K562 (cell line): ENCODE measurements at regions not wholly inside any gene's neighbourhood (a gene's known extent, or its start where the extent isn't known, plus 50 kb on each side); places are given as distances from the start of the nearest gene placed in this dataset.
A peak's percentile ranks its signal among the peaks of the same experiment; 100 is the strongest.

Source experiments
- ATAC-seq: fragments of 200-7000 bp; cut with Tn5 transposase; 3 replicates; pipeline ENCODE4 v1.9.1; 2020; ENCODE audit warnings: moderate library complexity
- BruUV-seq: library from RNA; stranded (reverse); fragments of 400-500 nt; replicated peaks from 2 replicates; lab custom pipeline; 2021; lab: Mats Ljungman, UMichigan
- CTCF ChIA-PET: fragments of 300-600 bp; formaldehyde crosslinking; extraction: SDS; loops from one replicate; lab custom pipeline; 2021; ENCODE audit warnings: low intra/inter-chr PET ratio; lab: Yijun Ruan, JAX
- POLR2A ChIA-PET: fragments of 300-600, 350-650 bp; sonication (Branson Sonifier 250); formaldehyde crosslinking; extraction: SDS; loops from one replicate; lab custom pipeline; 2021; ENCODE audit warnings: antibody characterized with exemption, inconsistent platforms; lab: Yijun Ruan, JAX
- DNase-seq, 4 experiments: peaks; one replicate each; pipeline versions ENCODE4 v3.0.0 to v3.0.0-alpha.2; 2011 to 2018; ENCODE audit warnings: low spot score in 3 of 4, mixed read lengths in 3 of 4; ENCODE audit errors: extremely low read depth in 1 of 4
- FAIRE-seq: peaks from 2 replicates; lab custom pipeline; 2011; peaks lifted over from hg19 to GRCh38; lab: Jason Lieb, UNC
- H2AFZ ChIP-seq: 2 replicates; pipeline ENCODE4 v1.6.0; 2011; ENCODE audit warnings: low read depth, low read length, control low read depth, inconsistent platforms
- H3K27ac ChIP-seq: fragments of 200-600 bp; 3 replicates; pipeline ENCODE4 v1.8.0; 2011; ENCODE audit warnings: low read depth, mild to moderate bottlenecking, control low read depth, inconsistent platforms, low read length, moderate library complexity, mixed read lengths; ENCODE audit errors: extremely low read depth
- H3K27me3 ChIP-seq, 2 experiments: fragments of 300-600 bp in 1 of 2; 2 replicates in 1 of 2; 3 replicates in 1 of 2; pipeline versions ENCODE4 v1.6.0 to v1.8.0; 2011; ENCODE audit warnings: inconsistent platforms in 2 of 2, low read length in 2 of 2, mild to moderate bottlenecking in 1 of 2, mixed read lengths in 1 of 2, moderate library complexity in 1 of 2; ENCODE audit not compliant: control insufficient read depth in 2 of 2, insufficient read depth in 2 of 2
- H3K36me3 ChIP-seq: fragments of 300-600 bp; 3 replicates; pipeline ENCODE4 v1.8.0; 2011; ENCODE audit warnings: mild to moderate bottlenecking, low read length, inconsistent platforms; ENCODE audit not compliant: control insufficient read depth, insufficient read depth
- H3K4me1 ChIP-seq, 2 experiments: fragments of 200-600 bp in 1 of 2; replicated peaks in 1 of 2; 2 replicates in 1 of 2; 3 replicates in 1 of 2; pipeline versions ENCODE4 v1.5.1 to v1.8.0; 2011; ENCODE audit warnings: inconsistent platforms in 2 of 2, low read length in 2 of 2, mild to moderate bottlenecking in 1 of 2, mixed read lengths in 1 of 2, moderate library complexity in 1 of 2; ENCODE audit not compliant: control insufficient read depth in 2 of 2, insufficient read depth in 2 of 2
- H3K4me2 ChIP-seq: 2 replicates; pipeline ENCODE4 v1.6.1; 2011; ENCODE audit warnings: low read length, control low read depth, inconsistent platforms, mixed read lengths; ENCODE audit not compliant: insufficient read depth
- H3K4me3 ChIP-seq: fragments of 200-600 bp; sonication (generic), shearing (Covaris generic); 2 replicates; pipeline ENCODE4 v1.5.1; 2016; ENCODE audit warnings: control low read depth, inconsistent platforms
- H3K79me2 ChIP-seq: fragments of 200-600 bp; 3 replicates; pipeline ENCODE4 v1.8.0; 2011; ENCODE audit warnings: low read length, inconsistent platforms; ENCODE audit not compliant: control insufficient read depth, insufficient read depth
- H3K9ac ChIP-seq, 2 experiments: 2 replicates each; pipeline versions ENCODE4 v1.6.0 to v1.6.1; 2011; ENCODE audit warnings: low read depth in 2 of 2, low read length in 2 of 2, control low read depth in 1 of 2, inconsistent platforms in 1 of 2, mild to moderate bottlenecking in 1 of 2, mixed read lengths in 1 of 2; ENCODE audit not compliant: insufficient read depth in 1 of 2
- H3K9me1 ChIP-seq: one replicate; pipeline ENCODE4 v1.6.0; 2011; ENCODE audit warnings: inconsistent platforms, mild to moderate bottlenecking, low read length, moderate library complexity; ENCODE audit not compliant: control insufficient read depth, insufficient read depth
- H3K9me3 ChIP-seq: replicated peaks from 2 replicates; pipeline ENCODE4 v1.5.1; 2011; ENCODE audit warnings: low read depth, low read length, inconsistent platforms; ENCODE audit not compliant: control insufficient read depth, insufficient read depth
- H4K20me1 ChIP-seq: replicated peaks from 2 replicates; pipeline ENCODE4 v1.6.1; 2011; ENCODE audit warnings: low read length, inconsistent platforms, mixed read lengths; ENCODE audit not compliant: control insufficient read depth, insufficient read depth
- ATF1 ChIP-seq, 2 experiments: fragments of 450-650 bp in 1 of 2; IDR thresholded peaks; 2 replicates each; pipeline ENCODE4 v1.6.1; 2016; ENCODE audit warnings: missing compliant biosample characterization in 1 of 2, missing genetic modification characterization in 1 of 2
- HNRNPK ChIP-seq: fragments of 200-400 bp; formaldehyde crosslinking; IDR thresholded peaks from one replicate; pipeline ENCODE4 v1.6.1; 2018; ENCODE audit warnings: mild to moderate bottlenecking, low read depth, low read length; ENCODE audit not compliant: poor library complexity, severe bottlenecking
- WGBS: fragments of 100-300 bp; shearing (Covaris generic); methylation state at CpG from one replicate; pipeline ENCODE4 v1.1.6; 2016; ENCODE audit warnings: low coverage, mixed read lengths; ENCODE audit not compliant: insufficient coverage; ENCODE audit errors: missing lambda C conversion rate; 5-methylcytosine and 5-hydroxymethylcytosine counted together
- in situ Hi-C: fragments of 300-500 bp; cut with MboI; formaldehyde crosslinking; loops from 4 replicates; pipeline ENCODE4 v1.15.0; 2018; ENCODE audit warnings: inconsistent platforms, mixed read lengths
- intact Hi-C: fragments of 100-400 bp; cut with micrococcal nuclease; formaldehyde crosslinking; loops from 2 replicates; pipeline ENCODE4 v1.14.2; 2022
- TF ChIP-seq, protein P1 (sequence below): fragments of 450-650 bp; IDR thresholded peaks from one replicate; pipeline ENCODE4 v1.6.1; 2018; ENCODE audit warnings: mild to moderate bottlenecking, moderate library complexity; ENCODE audit not compliant: partially characterized antibody
- TF ChIP-seq, protein P2 (sequence below), 2 experiments: fragments of 450-650 bp in 1 of 2; sonication (generic) in 1 of 2; formaldehyde crosslinking in 1 of 2; IDR thresholded peaks; 2 replicates each; pipeline versions ENCODE4 v1.7.1 to v1.9.0; 2016 to 2022; ENCODE audit warnings: inconsistent platforms in 1 of 2, mild to moderate bottlenecking in 1 of 2, missing genetic modification reagents in 1 of 2

DNA sequence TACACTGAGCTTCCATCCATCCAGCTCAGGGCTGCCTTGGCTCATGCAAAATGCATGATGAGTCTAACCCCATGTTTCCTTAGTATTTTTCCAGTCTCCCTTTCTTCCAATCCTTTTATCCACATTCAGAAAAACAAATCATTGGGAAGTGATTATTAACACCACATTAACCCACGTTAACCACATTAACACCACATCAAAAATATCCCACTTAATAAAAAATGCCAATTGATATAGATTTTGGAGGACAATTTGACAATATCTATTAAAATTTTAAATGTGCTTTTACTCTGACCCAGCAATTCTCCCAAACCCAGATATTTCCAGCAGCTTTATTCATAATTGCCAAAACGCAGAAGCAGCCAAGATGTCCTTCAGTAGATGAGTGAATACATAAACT is 75.6 kb upstream of the SRD5A3 start:
- FAIRE-seq (no peak), ATAC-seq (no peak), DNase-seq (no peak)
- POLR2A ChIA-PET, result no interaction called here
- WGBS, result 0% methylated on average over 2 of the region's 2 CpGs
- no TSS peak for BruUV-seq
- TF ChIP-seq, protein P1, sequence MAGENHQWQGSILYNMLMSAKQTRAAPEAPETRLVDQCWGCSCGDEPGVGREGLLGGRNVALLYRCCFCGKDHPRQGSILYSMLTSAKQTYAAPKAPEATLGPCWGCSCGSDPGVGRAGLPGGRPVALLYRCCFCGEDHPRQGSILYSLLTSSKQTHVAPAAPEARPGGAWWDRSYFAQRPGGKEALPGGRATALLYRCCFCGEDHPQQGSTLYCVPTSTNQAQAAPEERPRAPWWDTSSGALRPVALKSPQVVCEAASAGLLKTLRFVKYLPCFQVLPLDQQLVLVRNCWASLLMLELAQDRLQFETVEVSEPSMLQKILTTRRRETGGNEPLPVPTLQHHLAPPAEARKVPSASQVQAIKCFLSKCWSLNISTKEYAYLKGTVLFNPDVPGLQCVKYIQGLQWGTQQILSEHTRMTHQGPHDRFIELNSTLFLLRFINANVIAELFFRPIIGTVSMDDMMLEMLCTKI, result no peak
- TF ChIP-seq HNRNPK (no peak), ATF1 (CRISPR knock-in tag; IDR thresholded peaks at IDR 0.05) (no peak), ATF1 (tag; IDR thresholded peaks at IDR 0.05) (no peak)
- H3K9me1 ChIP-seq, result no peaks in the 10 kb centered on the region
- peaks cover 0 to 9% of the 10 kb centered on the region in 2 experiments; a peak in 2 of 5 replicates for H3K27me3 ChIP-seq
- no peaks in the 10 kb centered on the region for H3K9me3 ChIP-seq
- no peak overlapping the region for H3K4me2 ChIP-seq
- H3K4me1 ChIP-seq, result no peaks in the 10 kb centered on the region
- no peaks in the 10 kb centered on the region for H3K36me3 ChIP-seq
- no peaks in the 10 kb centered on the region for H3K79me2 ChIP-seq
- H3K4me3 ChIP-seq, result no peak overlapping the region
- no peaks in the 10 kb centered on the region for H4K20me1 ChIP-seq
- H3K27ac ChIP-seq, result no peak overlapping the region
- in situ Hi-C loops, result no loop called here
- H2AFZ ChIP-seq, result no peak overlapping the region
- intact Hi-C loops, result no loop called here
- no peak overlapping the region for H3K9ac ChIP-seq
- CTCF ChIA-PET, result no interaction called here

DNA sequence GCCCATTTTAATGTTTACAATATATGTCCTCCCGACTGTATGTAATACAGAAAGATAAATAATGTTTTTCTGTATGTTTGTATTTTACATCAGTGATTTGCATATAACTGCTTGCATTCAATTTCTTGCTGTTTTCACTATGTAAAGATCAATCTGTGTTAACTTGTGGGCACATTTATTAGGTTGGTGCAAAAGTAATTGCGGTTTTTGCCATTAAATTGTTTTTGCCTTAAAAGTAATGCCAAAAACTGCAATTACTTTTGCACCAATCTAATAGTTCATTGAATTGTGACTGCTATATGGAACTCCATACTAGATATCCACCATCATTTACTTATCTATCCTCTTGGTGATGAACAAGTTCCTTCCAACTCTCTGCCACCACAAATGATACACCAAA is 73.9 kb upstream of the SRD5A3 start:
- in situ Hi-C loops, result no loop called here
- no peaks in the 10 kb centered on the region for H3K9me1 ChIP-seq
- no peaks in the 10 kb centered on the region for H3K36me3 ChIP-seq
- no peaks in the 10 kb centered on the region for H3K79me2 ChIP-seq
- peaks cover 0 to 9% of the 10 kb centered on the region in 2 experiments; a peak in 2 of 5 replicates for H3K27me3 ChIP-seq
- POLR2A ChIA-PET, result no interaction called here
- H3K4me3 ChIP-seq, result no peak overlapping the region
- H2AFZ ChIP-seq, result no peak overlapping the region
- ATAC-seq (no peak), DNase-seq (no peak), FAIRE-seq (no peak)
- no peaks in the 10 kb centered on the region for H3K4me1 ChIP-seq
- intact Hi-C loops, result no loop called here
- no peak overlapping the region for H3K9ac ChIP-seq
- no TSS peak for BruUV-seq
- 0% methylated on average over 2 of the region's 2 CpGs for whole genome bisulfite sequencing
- H3K4me2 ChIP-seq, result no peak overlapping the region
- H3K9me3 ChIP-seq, result no peaks in the 10 kb centered on the region
- H3K27ac ChIP-seq, result no peak overlapping the region
- CTCF ChIA-PET, result no interaction called here
- H4K20me1 ChIP-seq, result no peaks in the 10 kb centered on the region
- TF ChIP-seq, protein P2, sequence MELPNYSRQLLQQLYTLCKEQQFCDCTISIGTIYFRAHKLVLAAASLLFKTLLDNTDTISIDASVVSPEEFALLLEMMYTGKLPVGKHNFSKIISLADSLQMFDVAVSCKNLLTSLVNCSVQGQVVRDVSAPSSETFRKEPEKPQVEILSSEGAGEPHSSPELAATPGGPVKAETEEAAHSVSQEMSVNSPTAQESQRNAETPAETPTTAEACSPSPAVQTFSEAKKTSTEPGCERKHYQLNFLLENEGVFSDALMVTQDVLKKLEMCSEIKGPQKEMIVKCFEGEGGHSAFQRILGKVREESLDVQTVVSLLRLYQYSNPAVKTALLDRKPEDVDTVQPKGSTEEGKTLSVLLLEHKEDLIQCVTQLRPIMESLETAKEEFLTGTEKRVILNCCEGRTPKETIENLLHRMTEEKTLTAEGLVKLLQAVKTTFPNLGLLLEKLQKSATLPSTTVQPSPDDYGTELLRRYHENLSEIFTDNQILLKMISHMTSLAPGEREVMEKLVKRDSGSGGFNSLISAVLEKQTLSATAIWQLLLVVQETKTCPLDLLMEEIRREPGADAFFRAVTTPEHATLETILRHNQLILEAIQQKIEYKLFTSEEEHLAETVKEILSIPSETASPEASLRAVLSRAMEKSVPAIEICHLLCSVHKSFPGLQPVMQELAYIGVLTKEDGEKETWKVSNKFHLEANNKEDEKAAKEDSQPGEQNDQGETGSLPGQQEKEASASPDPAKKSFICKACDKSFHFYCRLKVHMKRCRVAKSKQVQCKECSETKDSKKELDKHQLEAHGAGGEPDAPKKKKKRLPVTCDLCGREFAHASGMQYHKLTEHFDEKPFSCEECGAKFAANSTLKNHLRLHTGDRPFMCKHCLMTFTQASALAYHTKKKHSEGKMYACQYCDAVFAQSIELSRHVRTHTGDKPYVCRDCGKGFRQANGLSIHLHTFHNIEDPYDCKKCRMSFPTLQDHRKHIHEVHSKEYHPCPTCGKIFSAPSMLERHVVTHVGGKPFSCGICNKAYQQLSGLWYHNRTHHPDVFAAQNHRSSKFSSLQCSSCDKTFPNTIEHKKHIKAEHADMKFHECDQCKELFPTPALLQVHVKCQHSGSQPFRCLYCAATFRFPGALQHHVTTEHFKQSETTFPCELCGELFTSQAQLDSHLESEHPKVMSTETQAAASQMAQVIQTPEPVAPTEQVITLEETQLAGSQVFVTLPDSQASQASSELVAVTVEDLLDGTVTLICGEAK (IDR thresholded peaks at IDR 0.05), result 0 out of 2 replicates have a peak, but pooled peaks have one; percentile 32
- TF ChIP-seq, protein P2 (CRISPR knock-in tag; IDR thresholded peaks at IDR 0.05), result no peak
